Stimulated activated CD8-positive, alpha-beta memory T cell treated with anti-CD3 and anti-CD28 coated beads, Interleukin-12 subunit alpha, Interleukin-12 subunit beta, amount 100 ng/mL, for 4 hours (primary cell): ENCODE measurements at regions not wholly inside any gene's neighbourhood (a gene's known extent, or its start where the extent isn't known, plus 50 kb on each side); places are given as distances from the start of the nearest gene placed in this dataset.

Experiments used
- DNase-seq: peaks from one replicate; pipeline ENCODE4 v3.0.0-alpha.2; 2020; ENCODE audit warnings: low read depth

DNA sequence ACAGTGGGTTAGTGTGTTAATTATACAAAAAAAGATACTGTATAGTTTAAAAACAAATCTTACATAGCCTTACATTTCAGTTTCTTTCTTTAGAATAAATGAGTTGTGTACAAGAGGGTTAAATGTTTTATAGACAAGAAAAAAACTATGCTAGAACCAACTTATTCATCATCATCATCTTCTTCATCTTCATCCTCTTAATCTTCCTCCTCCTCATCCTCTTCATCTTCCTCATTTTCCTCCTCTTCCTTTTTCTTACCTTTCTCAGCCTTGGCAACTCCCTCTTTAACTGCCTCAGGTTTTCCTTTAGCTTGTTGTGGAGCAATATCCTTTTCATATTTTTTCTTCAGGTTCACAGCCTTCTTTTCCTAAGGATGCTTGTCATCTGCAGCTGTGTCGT is 53.7 kb downstream of the RPS12 start:
- no peak for DNase-seq

DNA sequence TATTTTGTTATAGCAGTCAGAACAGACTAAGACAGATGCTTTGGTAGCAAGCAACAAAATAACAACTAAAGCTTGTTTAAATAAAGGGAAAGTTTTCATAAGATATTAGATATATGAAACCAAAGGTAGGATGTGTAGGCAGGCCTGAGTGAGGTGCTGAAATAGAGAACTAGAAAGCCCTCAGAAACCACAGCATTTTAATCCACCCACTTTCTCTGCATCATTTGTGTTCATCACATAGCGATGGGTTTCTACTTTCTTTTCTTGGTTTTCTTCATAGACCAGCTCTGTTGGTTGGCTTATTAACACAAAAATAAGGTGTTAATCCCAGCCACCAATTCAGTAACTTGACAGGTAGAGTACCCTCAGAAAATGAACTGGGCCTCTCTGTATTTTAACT is 58.6 kb downstream of the RPS12 start:
- no peak for DNase-seq

DNA sequence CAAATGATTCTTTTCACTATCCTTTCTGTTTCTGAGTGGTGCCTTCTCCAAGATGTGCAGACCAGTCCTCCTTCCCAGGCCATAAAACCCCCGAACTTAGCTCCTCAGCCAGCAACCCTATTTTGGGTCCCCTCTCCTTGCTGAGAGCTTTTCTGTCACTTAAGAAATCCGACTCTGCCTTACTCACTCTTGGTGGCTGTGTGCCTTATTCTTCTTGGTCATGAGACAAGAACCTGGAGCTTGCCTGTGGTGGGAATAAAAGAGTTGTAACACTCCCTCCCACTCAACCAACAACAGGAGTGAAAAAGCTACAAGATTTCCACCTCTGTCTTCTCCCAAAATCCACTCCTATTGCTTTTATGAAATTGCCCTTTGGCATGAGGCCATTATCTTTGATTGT is 62.6 kb downstream of the RPS12 start:
- DNase-seq = no peak

DNA sequence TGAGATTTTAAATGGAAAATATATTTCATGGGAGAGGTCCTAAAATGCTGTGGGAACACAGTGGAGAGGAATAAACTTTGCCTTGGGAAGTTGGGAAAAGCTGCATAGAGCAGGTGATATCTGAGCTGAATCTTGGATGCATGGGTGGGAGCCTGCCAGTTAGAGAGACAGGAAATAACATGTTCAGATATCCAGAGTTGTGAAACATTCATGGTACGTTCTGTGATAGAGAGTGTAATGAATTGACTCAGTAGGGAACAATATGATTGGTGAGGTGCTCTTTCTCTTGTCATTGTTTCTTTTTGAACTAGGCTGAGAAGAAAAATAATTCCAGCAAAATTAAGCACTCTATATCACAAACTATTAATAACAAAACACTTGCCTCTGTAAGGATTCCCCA is 72.8 kb downstream of the RPS12 start:
- DNase-seq = no peak

DNA sequence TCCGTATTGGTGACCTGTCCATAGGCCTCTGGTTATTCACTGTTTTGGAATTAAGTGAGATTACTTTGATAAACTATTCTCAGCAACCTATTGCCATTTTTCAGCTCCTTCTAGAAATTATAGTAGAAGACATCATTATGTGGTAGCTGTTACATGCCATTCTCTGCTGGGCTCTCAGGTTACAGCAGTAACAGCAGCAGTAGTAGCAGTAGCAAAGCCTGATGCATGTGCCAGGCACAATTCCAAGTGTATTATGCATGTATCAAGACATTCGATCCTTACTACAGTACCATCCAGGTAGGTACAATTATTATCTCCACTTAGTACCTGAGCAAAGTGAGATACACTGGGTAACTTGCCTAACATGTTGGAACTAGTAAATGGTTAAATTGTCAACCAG is 74.3 kb downstream of the RPS12 start:
- DNase-seq = no peak

DNA sequence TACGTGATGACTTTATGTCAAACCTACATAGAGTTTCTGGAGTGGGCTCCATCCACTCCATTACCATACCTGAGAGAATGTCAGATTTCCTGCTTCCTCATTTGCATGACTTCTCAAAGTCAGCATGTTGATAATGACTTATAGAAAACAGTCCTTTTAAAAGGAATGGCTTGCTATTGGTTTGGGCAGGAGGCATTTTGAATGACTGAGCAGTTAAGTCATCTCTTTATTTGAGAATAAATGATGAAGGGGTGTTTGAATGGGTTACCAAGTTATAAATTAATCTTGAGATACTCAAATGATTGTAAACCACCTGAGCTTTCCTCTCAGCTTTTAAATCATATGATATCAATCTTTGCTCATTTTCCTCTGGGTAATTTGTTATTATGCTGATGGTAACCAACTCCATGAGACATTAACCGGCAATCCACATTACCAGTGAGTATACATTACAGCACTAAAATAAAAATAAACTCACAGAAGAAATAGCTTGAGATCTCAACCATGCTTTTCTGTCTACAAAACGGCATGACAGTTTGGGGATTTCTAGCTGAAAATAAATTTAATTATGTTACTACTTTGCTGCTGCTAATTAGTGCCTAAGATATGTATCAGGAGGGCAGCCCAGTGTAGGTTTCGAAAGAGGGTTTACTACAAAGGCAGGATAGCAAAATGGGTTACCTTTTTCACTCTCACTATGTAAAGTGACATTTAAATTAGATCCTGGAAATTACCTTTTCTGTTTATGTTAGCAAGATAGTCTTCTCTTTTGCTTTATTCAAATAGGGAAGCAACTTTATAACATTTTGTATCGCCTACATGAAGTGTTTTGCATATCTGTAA is 78.8 kb downstream of the RPS12 start:
- DNase-seq = no peak

DNA sequence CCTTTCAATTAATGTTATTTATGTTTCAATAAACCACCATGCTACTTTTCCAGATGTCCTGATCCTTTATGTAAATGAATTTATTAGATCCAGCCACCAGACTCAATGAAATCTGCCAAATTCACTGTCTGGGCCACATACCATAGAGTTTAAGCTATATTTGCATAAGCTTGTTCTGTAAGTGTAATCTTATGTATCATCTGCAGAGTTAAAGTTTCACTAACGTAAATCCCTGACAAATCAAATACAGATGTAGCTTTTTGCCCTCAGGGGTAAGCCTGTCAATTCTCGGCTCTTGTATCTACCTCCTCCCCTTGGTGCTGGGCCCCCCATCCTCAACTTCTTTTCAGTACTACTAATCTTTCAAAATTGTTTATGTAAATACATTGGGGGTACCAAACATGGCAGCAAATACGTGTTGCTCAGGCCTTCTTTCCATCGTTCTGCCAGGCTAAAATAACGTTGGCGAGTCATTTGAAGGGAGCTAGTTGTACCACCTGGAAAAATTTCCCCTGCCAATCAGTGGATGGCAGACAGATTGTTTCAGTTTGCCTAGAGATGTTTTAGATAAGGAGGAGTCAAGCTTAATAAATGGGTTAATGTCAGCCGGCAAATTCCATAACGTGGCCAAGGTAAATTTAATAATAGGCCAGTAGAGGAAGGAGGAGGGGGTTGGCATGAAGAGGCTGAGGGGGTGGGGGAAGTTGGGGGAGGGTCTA is 79.6 kb downstream of the RPS12 start:
- DNase-seq = no peak

DNA sequence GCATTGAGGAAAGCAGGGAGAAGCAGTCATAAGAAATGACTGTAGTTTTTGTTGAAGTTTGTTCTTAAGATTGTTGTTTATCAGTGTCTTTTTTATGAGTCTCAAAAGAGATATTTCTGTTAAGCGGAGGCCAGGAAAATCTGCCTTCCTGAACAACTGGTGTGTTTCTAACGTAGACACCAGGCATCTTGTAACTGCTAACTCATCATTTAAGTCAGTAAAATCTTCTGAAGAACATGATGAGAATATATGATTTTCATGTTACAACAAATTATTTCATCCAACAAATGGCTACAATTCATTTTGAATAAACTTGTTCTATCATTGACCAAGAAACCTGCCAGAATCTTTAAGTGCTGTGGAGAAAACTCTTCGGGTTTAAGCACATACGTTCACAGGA is 84.0 kb downstream of the RPS12 start:
- DNase-seq = no peak

DNA sequence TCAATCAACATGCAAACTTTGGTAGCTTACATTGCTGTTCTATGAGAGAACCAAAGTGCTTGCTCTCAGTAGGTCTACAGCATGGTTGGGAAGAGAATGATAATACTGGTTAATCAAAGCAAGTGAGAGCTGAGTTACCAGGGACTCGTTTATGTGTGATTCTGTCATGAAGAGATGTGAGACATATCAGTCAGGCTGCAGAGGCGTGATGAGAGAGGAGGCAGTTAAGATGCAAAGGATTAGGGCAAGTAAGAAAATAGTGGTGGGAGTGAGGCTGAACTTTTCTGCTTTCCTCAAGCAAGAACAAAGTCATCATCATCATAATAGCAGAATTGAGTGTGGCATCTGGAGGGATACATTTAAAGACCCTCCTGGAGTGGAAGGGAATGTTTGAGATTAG is 86.5 kb downstream of the RPS12 start:
- no peak for DNase-seq

DNA sequence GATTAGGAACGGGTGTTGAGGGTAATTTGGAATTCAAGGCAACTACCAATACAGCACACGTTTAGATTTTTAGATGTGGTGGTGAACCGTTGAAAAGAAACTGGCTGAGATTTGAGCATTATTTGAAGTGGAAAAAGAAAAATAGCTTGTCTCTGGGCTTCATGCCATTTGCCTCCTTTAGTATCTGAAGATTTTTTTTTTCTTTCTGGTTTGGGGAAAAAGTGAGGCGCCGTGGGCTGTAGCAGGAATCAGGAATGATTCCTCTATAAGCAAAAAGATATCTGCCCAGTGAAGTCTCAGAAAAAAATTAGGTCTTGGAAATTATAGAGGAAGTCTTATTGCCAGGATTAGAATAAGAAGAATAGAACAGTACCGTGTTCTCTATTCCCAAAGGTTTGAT is 88.5 kb downstream of the RPS12 start:
- no peak for DNase-seq

DNA sequence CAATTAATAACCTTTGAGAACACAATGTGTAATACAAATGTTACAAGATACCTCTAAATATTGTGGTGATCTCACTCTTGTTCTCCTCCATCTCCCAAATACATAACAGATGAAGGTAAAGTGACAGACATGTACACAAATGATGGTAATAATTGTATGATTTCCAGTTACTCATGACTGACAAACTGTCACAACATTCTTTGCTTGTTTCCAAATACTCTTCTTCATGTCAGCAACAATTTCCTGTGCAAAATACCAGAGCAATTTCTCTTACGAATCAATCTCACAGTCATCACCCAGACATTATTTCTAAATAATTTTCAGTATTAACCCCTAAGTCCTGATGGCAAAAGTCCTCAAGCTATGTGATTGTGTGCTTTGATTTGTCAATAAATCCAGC is 92.9 kb downstream of the RPS12 start:
- no peak for DNase-seq

DNA sequence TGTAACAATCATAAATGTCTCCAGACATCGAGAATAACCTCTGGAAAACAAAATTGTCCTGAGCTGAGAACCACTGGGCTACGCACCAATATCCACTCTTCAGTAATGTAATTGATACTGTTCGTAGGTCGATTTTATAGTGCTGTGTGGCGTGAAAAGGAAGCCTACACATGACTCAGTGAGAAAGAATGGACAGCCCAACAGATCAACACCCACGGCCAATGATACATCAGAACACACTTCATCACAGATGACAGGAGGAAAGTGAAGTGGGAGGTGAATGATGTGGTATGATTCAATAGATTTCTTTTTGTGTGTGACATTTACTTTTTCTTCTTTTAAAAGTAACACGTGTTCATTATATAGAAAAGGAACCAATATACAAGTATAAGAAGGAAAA is 93.5 kb downstream of the RPS12 start:
- no peak for DNase-seq

DNA sequence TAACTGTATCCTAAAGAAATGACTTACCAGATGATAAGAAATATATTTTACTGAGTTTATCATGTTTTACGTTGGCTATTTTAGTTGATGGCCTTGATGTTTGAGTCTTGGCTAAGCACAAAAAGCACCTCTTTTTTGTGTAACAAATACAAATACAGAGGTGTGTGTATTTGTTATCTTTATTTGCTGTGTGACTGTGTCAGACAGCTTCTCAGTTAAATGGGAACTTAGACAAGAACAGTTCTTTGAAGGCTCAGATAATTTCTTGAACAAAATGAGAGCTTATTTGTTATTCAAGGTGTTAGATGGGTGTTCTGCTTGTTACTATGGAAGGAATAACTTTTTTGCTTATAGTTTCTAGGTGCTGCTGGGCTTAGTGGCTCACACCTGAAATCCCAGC is 95.4 kb downstream of the RPS12 start:
- DNase-seq = no peak

DNA sequence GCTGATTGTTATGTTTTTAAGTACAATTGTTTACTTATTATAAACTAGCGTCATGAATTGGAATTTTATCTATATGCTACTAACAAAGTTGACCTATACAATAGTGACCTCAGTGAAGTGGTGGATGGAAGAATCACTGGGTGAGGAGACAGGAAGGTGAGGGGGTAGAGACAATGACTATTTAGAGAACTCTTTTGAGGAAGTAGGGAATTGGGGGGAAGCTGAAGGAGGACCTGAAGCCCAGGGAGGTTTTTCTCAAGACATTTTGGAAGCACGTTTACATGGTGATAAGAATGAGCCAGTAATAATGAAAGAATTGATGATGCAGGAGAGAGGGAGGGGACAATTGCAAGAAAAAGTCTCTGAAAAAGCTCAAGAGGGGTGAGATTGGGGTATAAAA is 96.4 kb downstream of the RPS12 start:
- no peak for DNase-seq

DNA sequence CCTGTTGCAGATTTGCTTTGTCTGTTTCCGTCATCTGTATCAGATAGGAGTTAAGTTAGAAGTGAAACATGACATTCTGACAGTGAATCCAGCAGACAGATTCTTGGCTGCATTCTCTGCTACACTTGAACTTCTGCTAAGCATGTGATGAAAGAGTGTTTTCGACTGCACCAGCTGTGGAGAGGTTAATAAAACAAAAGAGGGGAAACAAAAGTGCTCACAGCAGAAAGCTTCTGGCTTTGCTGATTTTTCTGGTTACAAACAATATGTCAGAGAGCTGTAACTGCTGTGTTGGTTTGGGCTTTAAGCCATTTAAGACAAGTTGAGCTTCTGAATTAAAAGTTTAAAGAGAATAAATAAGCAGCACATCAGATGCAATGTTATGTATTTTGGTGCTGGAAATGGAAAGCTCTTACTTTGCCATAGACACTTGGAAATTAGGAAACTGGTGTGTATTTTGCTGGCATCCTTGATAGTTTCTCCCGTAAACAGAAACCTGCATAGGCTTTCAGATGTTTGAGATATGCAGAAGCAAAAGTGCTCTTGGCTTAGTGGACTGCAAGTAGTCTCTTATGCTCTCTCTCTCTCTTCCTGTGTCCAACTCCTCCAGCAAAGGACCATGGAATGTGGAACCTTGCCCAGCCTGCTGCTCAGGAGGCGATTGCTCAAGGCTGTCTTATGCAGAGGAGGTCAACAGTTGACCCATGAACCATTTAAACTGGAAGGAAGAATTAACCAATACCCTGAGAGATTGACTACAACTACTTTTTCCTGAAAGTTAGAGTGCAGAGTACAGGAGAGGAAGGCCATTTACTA is 104.9 kb downstream of the RPS12 start:
- no peak for DNase-seq

DNA sequence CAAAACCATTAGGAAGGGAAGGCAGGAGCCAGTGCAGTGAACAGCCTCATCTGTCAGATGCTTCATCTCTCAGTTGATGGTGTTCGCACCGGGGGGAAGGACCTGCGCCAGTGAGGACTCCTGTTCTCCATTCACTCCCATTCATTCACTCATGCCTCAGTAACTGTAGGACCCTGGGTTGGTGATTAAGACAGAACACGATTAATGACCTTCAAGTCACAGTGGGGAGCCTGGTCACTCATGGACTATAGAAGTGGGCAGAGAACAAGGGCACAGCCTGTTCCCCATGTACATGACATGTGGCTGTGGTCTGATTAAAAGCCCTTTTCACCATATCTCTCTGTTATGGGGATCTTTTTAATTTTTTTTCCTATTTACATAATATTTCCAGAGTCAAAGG is 113.3 kb downstream of the RPS12 start:
- no peak for DNase-seq

DNA sequence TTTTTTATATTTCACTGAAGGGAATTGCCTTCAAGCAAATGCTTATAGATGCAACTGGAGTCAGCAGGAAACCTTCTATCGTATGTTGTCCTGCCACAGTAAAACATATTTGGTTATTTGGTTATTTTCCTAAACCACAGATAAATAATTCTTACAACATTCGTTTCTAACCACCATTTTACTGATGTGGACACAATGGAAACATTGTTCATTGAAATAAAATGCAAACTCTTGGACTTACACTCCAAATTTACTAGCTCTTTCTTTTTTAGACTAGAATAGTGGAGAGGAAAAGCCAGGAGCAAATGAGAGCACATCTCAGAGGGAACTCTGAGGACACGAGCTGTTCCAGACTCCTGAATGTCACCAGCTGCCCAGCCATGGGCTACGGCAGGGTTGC is 114.8 kb downstream of the RPS12 start:
- no peak for DNase-seq

DNA sequence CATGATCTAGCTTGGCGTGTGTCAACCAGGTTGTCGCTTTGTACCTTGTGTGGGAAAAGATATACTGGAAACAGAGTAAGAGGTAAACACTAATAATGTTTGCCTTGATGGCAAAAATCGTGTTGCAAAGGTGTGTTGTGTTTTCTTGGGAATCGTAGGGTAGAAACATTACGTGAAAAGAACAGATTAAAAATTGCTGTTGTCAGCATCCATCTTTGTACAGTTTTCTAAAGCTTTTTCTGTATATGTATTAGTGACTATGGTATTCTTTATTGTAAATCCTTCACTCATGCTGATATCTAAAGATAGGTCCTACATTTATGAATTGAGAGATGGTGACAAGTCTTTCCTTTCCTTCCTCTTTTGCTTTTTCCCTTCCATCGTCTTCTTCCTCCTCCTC is 116.9 kb downstream of the RPS12 start:
- DNase-seq = no peak

DNA sequence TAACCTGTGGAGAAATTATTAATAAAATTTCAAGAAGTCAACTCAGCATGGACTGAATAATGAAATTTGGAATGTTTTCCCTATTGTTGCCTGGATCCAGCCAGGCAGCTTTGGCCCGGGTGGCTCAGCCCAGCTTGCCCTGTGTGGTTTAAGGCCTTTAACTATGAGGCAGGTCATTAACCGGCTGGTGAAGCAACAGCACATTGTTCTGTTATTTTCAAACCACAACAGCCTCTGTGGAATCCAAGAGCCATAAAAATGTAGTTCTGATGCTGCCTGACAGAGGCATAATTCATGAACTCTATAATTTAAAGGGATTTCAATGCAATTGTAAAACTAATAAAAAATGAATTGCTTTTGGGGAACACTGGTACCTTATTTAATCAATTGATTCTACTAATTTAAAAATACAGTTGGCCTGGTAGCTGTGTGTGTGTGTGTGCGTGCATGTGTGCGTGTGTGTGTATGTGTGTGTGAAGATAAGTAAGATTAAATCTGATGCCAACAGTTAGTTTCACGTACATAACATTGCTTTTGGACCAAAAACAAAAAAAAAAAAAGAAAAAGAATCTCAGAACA is 117.7 kb downstream of the RPS12 start:
- no peak for DNase-seq

DNA sequence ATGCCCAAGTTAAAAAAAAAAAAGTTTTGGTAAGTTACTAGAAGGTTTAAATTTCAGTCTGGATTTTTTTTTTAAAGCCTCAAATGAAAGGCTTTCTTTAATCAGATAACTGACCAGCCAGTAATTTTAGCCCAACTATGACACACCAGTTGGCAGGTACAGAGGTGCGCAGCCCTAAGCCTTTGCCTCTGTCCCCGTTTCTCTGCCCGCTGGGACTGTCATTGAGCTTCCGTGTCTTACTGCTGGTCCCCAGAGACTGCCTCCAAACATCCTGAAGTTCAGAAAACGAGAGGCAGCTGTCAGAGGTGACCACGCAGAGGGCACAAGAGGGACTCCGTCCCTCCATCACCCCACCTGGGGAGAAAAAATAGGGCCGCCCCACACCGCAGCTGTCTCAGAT is 118.2 kb downstream of the RPS12 start:
- no peak for DNase-seq

DNA sequence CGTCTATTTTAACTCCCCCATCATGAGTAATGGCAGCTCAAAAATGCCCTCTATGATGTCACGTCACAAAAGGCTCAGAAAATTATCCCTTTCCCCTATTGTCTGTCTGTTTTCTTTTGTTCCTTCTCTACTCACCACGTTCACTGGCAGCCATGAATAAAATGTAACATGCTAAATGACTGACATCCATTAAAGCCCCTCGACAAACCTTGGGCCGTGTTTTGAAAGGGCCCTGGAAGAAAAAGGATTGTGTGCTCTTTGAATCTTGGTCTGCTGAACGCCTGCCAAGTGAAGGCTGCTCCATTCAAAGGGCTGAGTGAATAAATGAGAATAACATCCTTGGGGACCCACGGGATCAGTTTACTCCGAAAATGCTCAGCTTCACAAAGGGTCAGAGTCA is 118.7 kb downstream of the RPS12 start:
- no peak for DNase-seq

DNA sequence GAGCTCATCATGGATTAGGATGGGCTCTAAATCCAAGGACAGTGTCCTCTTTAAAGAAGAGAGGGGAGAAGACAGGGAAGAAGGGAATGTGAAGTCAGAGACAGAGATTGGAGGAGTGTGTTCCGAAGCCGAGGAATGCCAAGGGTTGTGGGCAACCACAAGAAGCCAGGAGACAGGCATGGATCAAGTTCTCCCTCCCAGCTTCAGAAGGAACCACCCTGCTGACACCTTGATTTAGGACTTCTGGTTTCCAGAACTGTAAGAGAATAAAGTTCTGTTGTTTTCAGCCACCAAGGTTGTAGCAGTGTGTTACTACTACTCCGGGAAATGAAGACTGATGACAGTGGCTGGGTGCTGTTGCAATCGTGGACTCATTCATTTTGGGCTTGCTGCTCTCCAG is 120.1 kb downstream of the RPS12 start:
- no peak for DNase-seq

DNA sequence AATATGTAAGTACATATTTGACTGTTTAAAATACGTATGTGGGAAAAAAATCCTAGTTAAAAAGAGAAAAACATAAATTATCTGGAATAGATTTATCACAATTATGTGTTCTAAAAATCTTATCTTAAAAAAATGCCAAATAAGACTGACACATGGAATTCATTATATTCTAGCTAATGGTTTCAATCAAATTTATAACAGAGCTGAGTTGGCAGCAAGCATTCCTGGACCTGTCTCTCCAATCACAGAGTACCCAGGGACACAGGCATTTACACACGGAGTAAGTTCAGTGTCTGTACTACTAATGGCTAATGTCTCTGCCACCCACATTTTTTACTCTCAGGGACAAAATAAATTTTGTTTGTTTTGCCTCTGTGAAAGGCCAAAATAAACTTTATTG is 122.3 kb downstream of the RPS12 start:
- DNase-seq = no peak
